ENCODE measurements at regions not wholly inside any gene's neighbourhood (a gene's known extent, or its start where the extent isn't known, plus 50 kb on each side); places are given as distances from the start of the nearest gene placed in this dataset.

GRCh38 chr4:12053966-12054365, 625.3 kb upstream of the HS3ST1 start:
- no peak for TF ChIP-seq CTCF (conservative IDR thresholded peaks at IDR 0.05; ENCODE audit: low read depth, low read length)
- TF ChIP-seq EZH2phosphoT487 (IDR thresholded peaks at IDR 0.05; ENCODE audit: borderline replicate concordance, low read length), result no peak

All from PC-3 (cell line).